ENCODE measurements at regions not wholly inside any gene's neighbourhood (a gene's known extent, or its start where the extent isn't known, plus 50 kb on each side); places are given as distances from the start of the nearest gene placed in this dataset.
A peak's percentile ranks its signal among the peaks of the same experiment; 100 is the strongest.
"Not testable (repeated sequence)": the region's sequence is repeated elsewhere in the genome, so short reads cannot be mapped to it uniquely, and the experiment has no call there.

GRCh38 chr3:59411186-59411585, 361.4 kb upstream of the CFAP20DC start:
- DNase-seq (ENCODE audit: low spot score), result no peak

DNA sequence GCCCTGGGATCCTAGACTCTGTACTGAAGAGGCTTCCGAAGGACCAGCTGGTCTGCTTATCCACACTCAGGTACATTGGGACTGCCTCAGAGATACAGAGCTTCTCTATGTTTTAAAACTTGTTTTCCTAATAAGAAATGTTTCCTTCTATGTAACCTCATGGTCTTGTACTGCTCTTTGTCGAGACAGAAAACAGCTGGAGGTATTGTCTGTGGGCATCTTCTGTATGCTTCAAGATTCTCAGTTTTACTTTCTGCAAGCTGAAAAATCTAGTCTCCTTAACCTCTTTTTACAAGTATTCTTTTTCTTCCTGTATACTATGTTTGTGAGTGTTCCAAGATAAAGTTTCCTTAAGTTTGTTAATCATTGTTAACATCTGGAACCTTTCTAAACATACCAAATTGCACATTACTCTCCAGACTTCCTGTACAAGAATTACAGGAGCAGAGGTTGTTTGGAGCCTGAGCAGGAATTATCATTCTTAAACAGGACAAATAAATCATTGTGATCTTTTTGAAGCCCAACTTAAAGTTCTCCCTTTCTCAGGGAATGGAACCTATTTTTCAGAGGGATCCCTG, 358.3 kb upstream of the CFAP20DC start:
- no peak for DNase-seq (ENCODE audit: low spot score)

GRCh38 chr3:59407425-59407824, 357.6 kb upstream of the CFAP20DC start:
- DNase-seq (ENCODE audit: low spot score), result no peak

DNA sequence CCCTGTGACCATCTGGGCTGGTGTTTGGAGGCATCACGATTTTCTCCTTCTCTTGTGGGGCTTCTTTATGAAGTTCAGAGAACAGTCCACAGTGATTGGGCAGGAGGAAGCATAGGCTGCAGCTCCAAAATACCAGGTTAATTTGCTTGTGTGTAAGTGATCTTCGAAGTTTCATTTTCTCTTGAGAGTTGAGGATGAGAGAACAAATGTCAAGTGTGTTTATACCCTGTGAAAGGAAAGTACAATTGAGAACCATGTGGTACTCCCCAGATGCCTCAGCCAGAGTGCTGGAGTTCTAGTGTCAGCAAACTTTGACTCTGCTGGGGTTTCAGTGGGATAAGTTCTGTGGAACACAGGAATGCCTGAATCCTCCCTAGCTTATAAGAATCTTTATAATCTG, 357.1 kb upstream of the CFAP20DC start:
- no peak for DNase-seq (ENCODE audit: low spot score)

- DNase-seq (ENCODE audit: low spot score), result no peak
These were observed 355.0 kb upstream of the CFAP20DC start for GRCh38 chr3:59404851-59405250.

DNA sequence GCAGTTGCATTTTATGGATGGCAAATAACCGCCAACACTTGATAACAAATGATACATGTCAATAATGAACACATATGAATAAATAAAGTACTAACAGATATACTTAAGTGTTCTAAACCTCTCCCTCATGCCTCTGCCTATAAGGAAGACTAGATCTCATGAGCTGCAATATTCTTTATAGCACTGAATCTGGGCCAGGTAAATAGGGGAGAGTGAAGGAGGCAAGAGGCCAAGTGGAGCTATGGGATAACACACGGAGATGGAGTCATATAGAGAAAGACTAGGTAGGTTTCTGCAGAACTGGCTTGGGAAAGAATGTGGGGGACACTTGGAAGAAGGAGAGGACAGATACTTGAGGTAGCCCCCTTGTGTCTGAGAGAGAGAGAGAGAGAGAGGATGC, 354.2 kb upstream of the CFAP20DC start:
- DNase-seq (ENCODE audit: low spot score), result no peak

DNA sequence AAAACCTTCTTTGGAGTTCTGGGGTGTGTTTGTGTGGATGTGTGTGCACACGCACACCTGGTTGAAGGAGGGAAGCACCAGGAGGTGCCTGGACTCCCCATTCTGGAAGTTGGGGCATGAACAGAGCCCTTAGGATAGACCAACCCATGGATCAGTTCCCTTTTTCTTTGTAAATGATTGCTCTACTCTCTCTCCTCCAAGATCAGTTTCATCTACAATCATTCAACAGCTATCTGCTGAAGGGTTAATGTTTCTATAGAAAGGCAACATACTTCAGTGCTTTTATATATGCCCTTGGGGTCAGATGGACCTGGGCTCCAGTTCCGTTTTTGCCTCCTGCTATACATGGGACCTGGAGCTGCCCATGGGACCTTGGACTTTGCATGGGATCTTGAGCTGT, 352.1 kb upstream of the CFAP20DC start:
- no peak for DNase-seq (ENCODE audit: low spot score)

DNA sequence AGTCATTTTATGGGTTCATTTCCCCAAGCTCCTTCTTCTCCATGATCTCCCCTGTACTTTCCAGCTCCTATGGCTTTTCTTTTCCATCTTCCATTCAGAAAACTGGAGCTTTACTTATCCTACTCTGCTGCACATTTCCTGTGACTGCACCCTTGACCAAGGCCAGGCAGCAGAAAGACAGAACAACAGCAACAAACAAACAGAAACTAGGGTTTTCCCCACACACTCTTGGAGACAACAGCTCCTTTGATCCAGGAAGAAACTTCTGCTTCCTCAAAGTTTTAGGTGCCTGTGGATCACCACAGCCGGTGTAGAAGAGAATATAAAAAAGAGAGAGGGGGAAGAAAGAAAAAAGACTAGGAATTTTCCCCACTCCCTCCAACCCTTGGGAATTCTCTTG, 342.3 kb upstream of the CFAP20DC start:
- DNase-seq (ENCODE audit: low spot score), result no peak

DNA sequence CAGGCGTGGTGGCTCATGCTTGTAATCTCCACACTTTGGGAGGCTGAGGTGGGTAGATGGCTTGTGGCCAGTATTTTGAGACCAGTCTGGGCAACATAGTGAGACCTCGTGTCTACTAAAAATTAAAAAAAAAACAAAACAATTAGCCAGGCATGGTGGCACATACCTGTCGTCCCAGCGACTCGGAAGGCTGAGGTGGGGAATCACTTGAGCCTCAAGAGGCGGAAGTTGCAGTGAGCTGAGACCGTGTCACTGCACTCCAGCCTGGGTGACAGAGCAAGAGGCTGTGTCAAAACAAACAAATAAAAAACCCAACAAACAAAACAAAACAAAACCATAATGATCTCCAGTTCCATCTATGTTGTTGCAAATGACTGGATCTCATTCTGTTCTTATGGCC, 341.3 kb upstream of the CFAP20DC start:
- DNase-seq (ENCODE audit: low spot score), result no peak

- DNase-seq (ENCODE audit: low spot score), result no peak
These were observed 338.9 kb upstream of the CFAP20DC start for GRCh38 chr3:59388555-59389270.

DNA sequence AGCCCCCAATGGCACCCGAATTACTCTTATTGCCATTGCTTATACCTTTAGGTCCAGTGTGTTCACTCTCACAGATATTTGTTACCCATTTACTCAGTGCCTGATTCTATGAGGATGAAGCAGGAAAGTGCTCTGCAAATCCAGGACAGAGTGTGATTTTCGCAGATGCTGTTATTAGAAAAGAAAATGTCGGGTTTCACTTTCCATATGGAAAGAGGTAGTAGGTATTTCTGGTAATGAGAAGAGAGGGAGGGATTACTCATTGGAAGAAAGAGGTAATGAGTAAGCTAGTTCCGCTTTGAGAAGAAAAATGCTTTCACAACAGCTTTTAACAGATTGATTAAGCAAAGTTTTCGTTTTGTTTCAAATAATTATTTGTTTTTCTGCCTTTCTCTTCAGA, 336.3 kb upstream of the CFAP20DC start:
- no peak for DNase-seq (ENCODE audit: low spot score)

DNA sequence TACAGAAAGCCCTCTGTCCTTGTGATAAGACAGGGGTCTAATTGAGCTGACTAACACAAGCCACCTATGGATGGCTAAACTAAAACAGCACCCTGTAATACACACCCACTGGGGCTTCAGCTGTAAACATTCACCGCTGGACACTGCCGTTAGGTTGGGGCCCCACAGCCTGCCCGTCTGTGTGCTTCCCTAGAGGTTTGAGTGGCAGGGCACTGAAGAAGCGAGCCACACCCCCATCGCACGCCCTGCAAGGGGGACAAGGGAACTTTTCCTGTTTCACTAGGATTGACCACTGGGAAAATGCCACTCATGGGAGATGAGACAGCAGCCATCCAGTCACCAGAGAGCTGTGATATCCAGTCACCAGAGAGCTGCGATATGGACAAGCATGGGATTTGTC, 335.7 kb upstream of the CFAP20DC start:
- no peak for DNase-seq (ENCODE audit: low spot score)

DNA sequence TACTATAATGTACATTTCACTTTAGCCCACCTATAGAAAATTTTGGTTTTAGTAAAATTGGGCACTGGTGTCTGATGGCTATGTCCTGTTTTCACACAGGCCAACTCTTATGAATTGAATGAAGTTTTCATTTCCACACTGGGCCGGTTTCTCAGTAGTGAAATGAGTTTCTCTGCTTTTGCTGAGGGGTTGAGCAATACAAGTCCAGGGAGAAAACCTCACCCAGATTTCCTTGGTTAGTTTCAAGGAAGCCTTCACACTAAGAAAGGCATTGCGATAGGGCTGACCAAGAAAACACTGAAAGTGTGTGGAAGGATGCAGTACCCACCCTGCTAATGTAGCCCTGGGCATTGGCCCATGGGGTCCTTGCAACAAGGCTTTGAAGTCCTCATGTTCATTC, 331.5 kb upstream of the CFAP20DC start:
- no peak for DNase-seq (ENCODE audit: low spot score)

DNA sequence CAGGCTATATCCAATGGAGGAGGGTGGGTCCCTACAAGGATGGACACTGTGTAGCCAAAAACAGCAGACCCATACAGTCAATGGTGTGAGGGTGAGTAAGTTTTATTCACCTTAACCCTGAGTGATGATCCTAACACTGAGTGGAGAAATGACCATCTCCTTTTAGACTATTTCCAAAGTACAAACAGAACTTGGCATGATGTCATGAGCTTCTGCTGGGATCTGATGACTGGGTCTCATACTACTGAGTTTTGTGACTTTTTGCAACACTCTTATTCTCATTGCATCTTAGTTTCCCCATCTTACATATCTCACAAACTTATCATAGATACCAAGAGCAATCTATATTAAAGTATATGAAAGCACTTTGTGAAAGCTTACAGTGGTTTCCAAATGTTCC, 330.3 kb upstream of the CFAP20DC start:
- DNase-seq (ENCODE audit: low spot score), result no peak

DNA sequence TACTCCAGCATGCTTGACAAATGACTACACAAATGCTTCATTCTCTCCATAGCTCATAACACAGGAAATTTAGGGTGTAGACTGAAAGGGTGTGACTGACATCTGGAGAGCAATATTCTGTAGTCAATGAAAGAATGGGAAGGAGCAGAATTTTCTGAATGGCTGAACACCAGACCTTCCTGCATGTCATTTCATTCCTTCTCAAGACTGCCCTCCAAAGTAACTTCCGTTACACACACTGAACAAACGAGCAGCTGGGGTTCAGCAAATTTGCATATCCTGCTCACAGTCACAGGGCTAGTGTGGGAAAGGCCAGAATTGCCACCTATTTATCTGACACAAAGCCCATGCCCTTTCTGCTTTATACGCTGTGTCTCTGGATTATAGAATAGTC, 325.0 kb upstream of the CFAP20DC start:
- DNase-seq (ENCODE audit: low spot score), result no peak

GRCh38 chr3:59374091-59374817, 324.4 kb upstream of the CFAP20DC start:
- DNase-seq (ENCODE audit: low spot score), result no peak

DNA sequence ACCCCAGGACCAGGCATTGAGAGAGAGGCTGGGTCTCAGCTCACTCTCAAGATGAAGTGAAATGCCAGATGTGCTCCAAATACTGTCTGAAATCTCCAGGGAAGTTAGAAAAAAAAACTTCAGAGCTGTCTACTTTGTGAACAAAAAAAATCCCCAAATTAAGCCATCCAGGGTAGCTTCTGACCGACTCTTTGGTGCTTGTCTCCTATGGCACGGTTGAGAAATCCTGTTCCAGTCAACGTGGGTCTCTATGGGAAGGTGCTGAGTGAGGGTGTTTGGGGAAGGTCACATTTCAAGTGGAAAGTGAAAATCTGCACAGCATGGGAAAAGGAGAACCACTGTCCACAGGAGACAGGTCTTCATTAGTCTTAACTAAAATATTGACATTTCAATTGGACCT, 322.5 kb upstream of the CFAP20DC start:
- DNase-seq (ENCODE audit: low spot score), result no peak

DNA sequence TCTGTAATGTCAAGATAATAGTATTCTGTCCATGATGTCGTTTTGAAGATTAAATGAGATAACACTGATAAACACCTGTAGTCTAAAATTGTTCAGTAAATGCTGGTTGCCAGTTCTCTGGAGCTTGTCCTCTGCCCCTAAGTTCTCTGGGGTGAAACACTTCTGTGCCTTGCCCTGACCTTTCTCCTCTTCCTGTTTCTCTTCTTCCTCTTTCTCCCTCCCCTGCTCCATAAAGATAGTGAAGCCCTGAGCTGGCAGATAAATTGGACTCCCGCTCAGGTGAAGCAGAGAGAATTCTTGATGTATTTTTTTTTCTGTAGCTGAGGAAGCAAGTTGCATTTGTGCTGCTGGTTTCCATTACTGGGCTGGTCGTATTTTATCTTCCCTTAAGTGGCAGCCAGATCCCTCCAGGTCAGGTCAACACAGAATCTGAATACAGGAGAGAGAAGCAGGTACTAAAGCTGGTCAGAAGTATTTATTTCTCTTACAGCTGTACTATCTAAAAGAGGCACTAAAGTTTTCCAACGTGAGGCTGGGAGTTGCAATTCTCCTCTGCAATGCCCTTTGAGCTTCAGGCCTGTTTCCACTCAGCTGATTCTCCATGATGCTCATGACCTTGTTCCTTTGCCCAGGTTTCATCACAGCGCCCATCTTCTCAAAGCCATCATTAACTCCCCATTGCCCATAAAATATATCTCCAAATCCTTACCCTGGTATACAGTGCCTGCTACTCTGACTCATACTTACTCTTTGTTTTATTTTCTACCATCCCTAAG, 319.3 kb upstream of the CFAP20DC start:
- DNase-seq (ENCODE audit: low spot score), result no peak

DNA sequence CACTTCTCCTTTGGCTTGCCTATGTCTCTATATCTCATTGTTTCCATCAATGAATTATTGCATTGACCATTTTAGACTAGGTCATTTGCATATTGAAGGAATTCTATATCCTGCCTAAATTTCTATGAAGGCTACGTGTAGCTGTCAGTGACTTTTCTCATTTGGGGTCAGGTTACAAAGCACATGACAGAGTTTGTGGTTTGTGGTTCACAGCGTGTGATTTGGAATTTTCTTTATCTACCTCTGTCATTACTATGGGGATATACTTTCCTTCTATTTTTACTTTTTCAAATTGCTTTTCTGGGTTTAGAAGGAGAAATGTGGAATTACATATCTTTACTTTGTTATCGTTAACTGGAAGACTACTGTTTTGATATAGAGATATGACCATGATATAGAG, 317.3 kb upstream of the CFAP20DC start:
- DNase-seq (ENCODE audit: low spot score), result no peak

- no peak for DNase-seq (ENCODE audit: low spot score)
These were observed 316.4 kb upstream of the CFAP20DC start for GRCh38 chr3:59366218-59366617.

- peak; percentile 37 for DNase-seq (ENCODE audit: low spot score)
These were observed 314.7 kb upstream of the CFAP20DC start for GRCh38 chr3:59364496-59364895.

DNA sequence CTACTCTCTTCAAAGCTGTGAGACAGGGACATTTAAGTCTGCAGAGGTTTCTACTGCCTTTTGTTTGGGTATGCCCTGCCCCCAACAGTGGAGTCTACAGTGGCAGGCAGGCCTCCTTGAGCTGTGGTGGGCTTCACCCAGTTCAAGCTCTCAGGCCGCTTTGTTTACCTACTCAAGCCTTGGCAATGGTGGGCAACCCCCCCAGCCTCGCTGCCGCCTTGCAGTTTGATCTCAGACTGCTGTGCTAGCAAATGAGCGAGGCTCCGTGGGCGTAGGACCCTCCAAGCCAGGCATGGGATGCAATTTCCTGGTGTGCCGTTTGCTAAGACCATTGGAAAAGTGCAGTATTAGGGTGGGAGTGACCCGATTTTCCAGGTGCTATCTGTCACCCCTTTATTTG, 310.5 kb upstream of the CFAP20DC start:
- DNase-seq (ENCODE audit: low spot score), result not testable (repeated sequence)

DNA sequence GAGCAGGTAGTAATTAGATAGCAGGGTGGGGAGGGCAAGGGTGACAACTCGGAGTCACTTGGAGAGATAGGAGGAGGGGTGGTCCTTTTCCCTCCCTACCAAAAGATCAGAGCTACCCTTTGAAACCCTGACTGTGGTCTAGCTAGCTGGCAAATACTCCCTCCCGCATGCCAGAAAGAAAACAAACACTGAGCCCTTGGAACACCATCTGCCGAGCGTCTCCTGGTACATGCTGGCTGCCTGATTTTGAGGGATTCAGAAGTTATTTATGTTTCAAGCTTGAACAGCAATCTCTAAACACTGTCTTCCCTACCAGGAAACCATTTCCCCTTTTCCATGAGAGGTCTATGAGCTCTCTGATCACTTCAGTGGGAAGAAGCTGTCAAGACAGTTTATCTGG, 291.6 kb upstream of the CFAP20DC start:
- DNase-seq (ENCODE audit: low spot score), result no peak

All from AG20443 (cell line).